Neuronal stem cell (in vitro differentiated cells): ENCODE measurements at regions not wholly inside any gene's neighbourhood (a gene's known extent, or its start where the extent isn't known, plus 50 kb on each side); places are given as distances from the start of the nearest gene placed in this dataset.

Source experiments
- DNase-seq: peaks from one replicate; pipeline ENCODE4 v3.0.0-alpha.2; 2013; ENCODE audit warnings: low spot score
- H2AFZ ChIP-seq: one replicate; pipeline ENCODE4 v1.6.1; 2013; ENCODE audit warnings: mild to moderate bottlenecking, low read length, inconsistent platforms
- H2AK5ac ChIP-seq: 2 replicates; pipeline ENCODE4 v1.6.1; 2013; ENCODE audit warnings: low read depth, mild to moderate bottlenecking, inconsistent platforms, low read length, moderate library complexity, mixed read lengths
- H2BK120ac ChIP-seq: 2 replicates; pipeline ENCODE4 v1.6.1; 2013; ENCODE audit warnings: low read depth, mild to moderate bottlenecking, inconsistent platforms, low read length, moderate library complexity, mixed read lengths
- H2BK12ac ChIP-seq: one replicate; pipeline ENCODE4 v1.6.1; 2013; ENCODE audit warnings: low read length, inconsistent platforms
- H2BK15ac ChIP-seq: 2 replicates; pipeline ENCODE4 v1.6.1; 2013; ENCODE audit warnings: mild to moderate bottlenecking, low read length, inconsistent platforms, mixed read lengths
- H2BK5ac ChIP-seq: one replicate; pipeline ENCODE4 v1.6.1; 2013; ENCODE audit warnings: inconsistent platforms, mild to moderate bottlenecking, low read length, moderate library complexity
- H3K14ac ChIP-seq: one replicate; pipeline ENCODE4 v1.6.1; 2013; ENCODE audit warnings: low read length, inconsistent platforms
- H3K18ac ChIP-seq: 2 replicates; pipeline ENCODE4 v1.6.1; 2013; ENCODE audit warnings: low read length, inconsistent platforms
- H3K23ac ChIP-seq: 2 replicates; pipeline ENCODE4 v1.6.1; 2013; ENCODE audit warnings: low read depth, mild to moderate bottlenecking, mixed read lengths, low read length, inconsistent platforms; ENCODE audit not compliant: poor library complexity
- H3K27ac ChIP-seq: replicated peaks from 3 replicates; pipeline ENCODE4 v1.5.1; 2013; ENCODE audit warnings: low read length, inconsistent platforms
- H3K27me3 ChIP-seq, 3 experiments: 2 replicates each; pipeline ENCODE4 v1.6.1; 2013; ENCODE audit warnings: low read length in 3 of 3, mild to moderate bottlenecking in 2 of 3, inconsistent platforms in 1 of 3, low read depth in 1 of 3, mixed read lengths in 1 of 3, moderate library complexity in 1 of 3; ENCODE audit not compliant: control insufficient read depth in 3 of 3, insufficient read depth in 3 of 3
- H3K36me3 ChIP-seq, 2 donors: replicated peaks in 1 of 2; 2 replicates each; pipeline ENCODE4 v1.6.1; 2013; ENCODE audit warnings: low read length in 2 of 2; ENCODE audit not compliant: control insufficient read depth in 2 of 2, insufficient read depth in 2 of 2
- H3K4ac ChIP-seq: 2 replicates; pipeline ENCODE4 v1.6.1; 2013; ENCODE audit warnings: inconsistent platforms, mild to moderate bottlenecking, low read length, moderate library complexity
- H3K4me1 ChIP-seq, 2 donors: 1 replicate in 1 of 2; 2 replicates in 1 of 2; pipeline ENCODE4 v1.6.1; 2013; ENCODE audit warnings: low read length in 2 of 2, low read depth in 1 of 2; ENCODE audit not compliant: control insufficient read depth in 2 of 2, insufficient read depth in 1 of 2
- H3K4me2 ChIP-seq: one replicate; pipeline ENCODE4 v1.6.1; 2013; ENCODE audit warnings: mild to moderate bottlenecking, low read length, inconsistent platforms; ENCODE audit not compliant: insufficient read depth, poor library complexity, severe bottlenecking
- H3K4me3 ChIP-seq, 2 donors: 2 replicates each; pipeline ENCODE4 v1.5.1; 2013; ENCODE audit warnings: low read length in 2 of 2, mild to moderate bottlenecking in 2 of 2, inconsistent platforms in 1 of 2, moderate library complexity in 1 of 2
- H3K79me1 ChIP-seq: one replicate; pipeline ENCODE4 v1.6.1; 2013; ENCODE audit warnings: low read depth, mild to moderate bottlenecking, inconsistent platforms, low read length, moderate library complexity
- H3K9ac ChIP-seq: one replicate; pipeline ENCODE4 v1.6.1; 2013; ENCODE audit warnings: mild to moderate bottlenecking, low read depth, low read length, inconsistent platforms; ENCODE audit not compliant: poor library complexity
- H3K9me3 ChIP-seq, 2 donors: replicated peaks in 1 of 2; 2 replicates each; pipeline versions ENCODE3 to v1.6.1; 2013; ENCODE audit warnings: low read length in 2 of 2, mild to moderate bottlenecking in 2 of 2, inconsistent platforms in 1 of 2, low read depth in 1 of 2, mixed read lengths in 1 of 2, moderate library complexity in 1 of 2; ENCODE audit not compliant: control insufficient read depth in 2 of 2, insufficient read depth in 1 of 2
- H4K8ac ChIP-seq: one replicate; pipeline ENCODE4 v1.6.1; 2013; ENCODE audit warnings: low read depth, mild to moderate bottlenecking, inconsistent platforms, low read length, moderate library complexity
- H4K91ac ChIP-seq: one replicate; pipeline ENCODE4 v1.6.1; 2013; ENCODE audit warnings: low read length, low read depth, mild to moderate bottlenecking, inconsistent platforms; ENCODE audit not compliant: poor library complexity
- WGBS, 2 donors: extraction: QIAGEN DNeasy Blood & Tissue Kit; methylation state at CpG; one replicate each; pipeline ENCODE4 v1.1.7; 2013; ENCODE audit warnings: missing lambda C conversion rate in 2 of 2, mixed read lengths in 1 of 2; ENCODE audit not compliant: insufficient read length in 2 of 2, insufficient replicate concordance in 1 of 2; ENCODE audit errors: extremely low coverage in 2 of 2; 5-methylcytosine and 5-hydroxymethylcytosine counted together

DNA sequence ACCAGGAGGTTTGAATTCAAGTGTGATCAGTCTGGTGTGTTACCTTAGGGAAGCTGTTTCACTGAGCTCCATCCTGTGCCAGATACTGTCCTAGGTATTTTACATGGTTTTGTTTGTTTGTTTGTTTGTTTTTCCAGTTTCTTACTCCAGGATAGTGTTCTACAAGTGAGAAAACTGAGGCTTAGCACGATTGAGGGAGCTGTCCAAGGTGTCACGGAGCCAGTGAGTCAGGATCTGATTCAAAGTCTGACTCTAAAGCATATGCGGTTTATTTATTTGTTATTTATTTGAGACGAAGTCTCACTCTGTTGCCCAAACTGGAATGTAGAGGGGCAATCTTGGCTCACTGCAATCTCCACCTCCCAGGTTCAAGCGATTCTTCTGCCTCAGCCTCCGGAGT lies 79.7 kb upstream of the GNG2 start:
- Histone ChIP-seq H2AK5ac (no peak overlapping the region), H3K4me2 (no peak overlapping the region), H4K91ac (no peak overlapping the region), H3K9ac (no peak overlapping the region), H3K18ac (no peak overlapping the region), H2BK15ac (no peak overlapping the region), H3K27ac (no peak overlapping the region), H3K14ac (no peak overlapping the region), H4K8ac (no peak overlapping the region), H2AFZ (no peak overlapping the region), H2BK120ac (no peak overlapping the region), H2BK12ac (no peak overlapping the region), H3K36me3 (no peaks in the 10 kb centered on the region), H3K4ac (no peak overlapping the region), H3K4me1 (peaks cover 0 to 2% of the 10 kb centered on the region in 2 donors), H3K27me3 (no peaks in the 10 kb centered on the region), H3K9me3 (peaks cover 0 to 4% of the 10 kb centered on the region in 2 donors), H3K79me1 (no peaks in the 10 kb centered on the region), H3K4me3 (no peak overlapping the region), H2BK5ac (no peak overlapping the region), H3K23ac (no peak overlapping the region)
- no CpG with 5 or more reads among the region's 6 CpGs for WGBS, 2 donors
- DNase-seq = no peak

GRCh38 chr14:51781381-51781780 lies 79.0 kb upstream of the GNG2 start:
- Histone ChIP-seq H3K4ac (no peak overlapping the region), H3K18ac (no peak overlapping the region), H2BK12ac (no peak overlapping the region), H3K9ac (no peak overlapping the region), H3K14ac (no peak overlapping the region), H3K36me3 (no peaks in the 10 kb centered on the region), H2AFZ (no peak overlapping the region), H3K4me2 (no peak overlapping the region), H3K23ac (no peak overlapping the region), H2AK5ac (no peak overlapping the region), H3K9me3 (peaks cover 1 to 10% of the 10 kb centered on the region in 2 donors), H3K27me3 (peaks cover 0 to 1% (median 0%) of the 10 kb centered on the region in 3 experiments), H3K27ac (no peak overlapping the region), H3K79me1 (no peaks in the 10 kb centered on the region), H4K8ac (no peak overlapping the region), H2BK15ac (no peak overlapping the region), H3K4me1 (peaks cover 0 to 2% of the 10 kb centered on the region in 2 donors), H3K4me3 (no peak overlapping the region), H2BK120ac (no peak overlapping the region), H2BK5ac (no peak overlapping the region), H4K91ac (no peak overlapping the region)
- DNase-seq = no peak
- no CpG with 5 or more reads among the region's 7 CpGs for WGBS, 2 donors

GRCh38 chr14:51782435-51782834 lies 78.0 kb upstream of the GNG2 start:
- peaks cover 0 to 2% (median 0%) of the 10 kb centered on the region in 3 experiments for H3K27me3 ChIP-seq
- peaks cover 4 to 21% of the 10 kb centered on the region in 2 donors for H3K9me3 ChIP-seq
- no peak overlapping the region for H4K91ac ChIP-seq
- H3K79me1 ChIP-seq = no peaks in the 10 kb centered on the region
- no peak overlapping the region for H3K14ac ChIP-seq
- no peak overlapping the region for H3K18ac ChIP-seq
- no peak for DNase-seq
- no peaks in the 10 kb centered on the region for H3K4me1 ChIP-seq
- no peak overlapping the region for H2BK5ac ChIP-seq
- H3K9ac ChIP-seq = no peak overlapping the region
- H4K8ac ChIP-seq = no peak overlapping the region
- H2BK15ac ChIP-seq = no peak overlapping the region
- no peak overlapping the region for H2BK12ac ChIP-seq
- no CpG with 5 or more reads among the region's 4 CpGs for whole genome bisulfite sequencing, 2 donors
- no peak overlapping the region for H3K4me3 ChIP-seq
- no peak overlapping the region for H3K4ac ChIP-seq
- no peak overlapping the region for H3K4me2 ChIP-seq
- no peak overlapping the region for H3K23ac ChIP-seq
- no peak overlapping the region for H2BK120ac ChIP-seq
- H3K27ac ChIP-seq = no peak overlapping the region
- H2AK5ac ChIP-seq = no peak overlapping the region
- no peak overlapping the region for H2AFZ ChIP-seq
- H3K36me3 ChIP-seq = no peaks in the 10 kb centered on the region

- H2AK5ac ChIP-seq = no peak overlapping the region
- no peak overlapping the region for H3K18ac ChIP-seq
- H3K4me2 ChIP-seq = no peak overlapping the region
- DNase-seq = no peak
- no CpG with 5 or more reads among the region's 4 CpGs for WGBS, 2 donors
- no peak overlapping the region for H3K14ac ChIP-seq
- no peak overlapping the region for H4K91ac ChIP-seq
- H3K9me3 ChIP-seq = peaks cover 4 to 21% of the 10 kb centered on the region in 2 donors
- no peak overlapping the region for H3K9ac ChIP-seq
- H3K4ac ChIP-seq = no peak overlapping the region
- H2AFZ ChIP-seq = no peak overlapping the region
- no peaks in the 10 kb centered on the region for H3K4me1 ChIP-seq
- H3K4me3 ChIP-seq = no peak overlapping the region
- H3K36me3 ChIP-seq = no peaks in the 10 kb centered on the region
- H3K27me3 ChIP-seq = peaks cover 0 to 2% (median 0%) of the 10 kb centered on the region in 3 experiments
- no peak overlapping the region for H3K27ac ChIP-seq
- H2BK12ac ChIP-seq = no peak overlapping the region
- H2BK15ac ChIP-seq = no peak overlapping the region
- no peaks in the 10 kb centered on the region for H3K79me1 ChIP-seq
- H3K23ac ChIP-seq = no peak overlapping the region
- no peak overlapping the region for H4K8ac ChIP-seq
- H2BK5ac ChIP-seq = no peak overlapping the region
- no peak overlapping the region for H2BK120ac ChIP-seq
These were observed 76.6 kb upstream of the GNG2 start for GRCh38 chr14:51783765-51784164.
